ENCODE measurements at regions not wholly inside any gene's neighbourhood (a gene's known extent, or its start where the extent isn't known, plus 50 kb on each side); places are given as distances from the start of the nearest gene placed in this dataset.

GRCh38 chr16:80912651-80913050 is 94.0 kb downstream of the CMC2 start:
- TF ChIP-seq ATF2 (CRISPR knock-in tag; IDR thresholded peaks at IDR 0.05; ENCODE audit: borderline replicate concordance, low read depth): no peak
- TF ChIP-seq ATF1 (CRISPR knock-in tag; IDR thresholded peaks at IDR 0.05): no peak
- no peak for TF ChIP-seq ZNF263 (CRISPR knock-in tag; IDR thresholded peaks at IDR 0.05; ENCODE audit: low read depth)
- TF ChIP-seq ZNF512 (CRISPR knock-in tag; IDR thresholded peaks at IDR 0.05; ENCODE audit: borderline replicate concordance): no peak
- TF ChIP-seq, protein P1, sequence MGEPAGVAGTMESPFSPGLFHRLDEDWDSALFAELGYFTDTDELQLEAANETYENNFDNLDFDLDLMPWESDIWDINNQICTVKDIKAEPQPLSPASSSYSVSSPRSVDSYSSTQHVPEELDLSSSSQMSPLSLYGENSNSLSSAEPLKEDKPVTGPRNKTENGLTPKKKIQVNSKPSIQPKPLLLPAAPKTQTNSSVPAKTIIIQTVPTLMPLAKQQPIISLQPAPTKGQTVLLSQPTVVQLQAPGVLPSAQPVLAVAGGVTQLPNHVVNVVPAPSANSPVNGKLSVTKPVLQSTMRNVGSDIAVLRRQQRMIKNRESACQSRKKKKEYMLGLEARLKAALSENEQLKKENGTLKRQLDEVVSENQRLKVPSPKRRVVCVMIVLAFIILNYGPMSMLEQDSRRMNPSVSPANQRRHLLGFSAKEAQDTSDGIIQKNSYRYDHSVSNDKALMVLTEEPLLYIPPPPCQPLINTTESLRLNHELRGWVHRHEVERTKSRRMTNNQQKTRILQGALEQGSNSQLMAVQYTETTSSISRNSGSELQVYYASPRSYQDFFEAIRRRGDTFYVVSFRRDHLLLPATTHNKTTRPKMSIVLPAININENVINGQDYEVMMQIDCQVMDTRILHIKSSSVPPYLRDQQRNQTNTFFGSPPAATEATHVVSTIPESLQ (CRISPR knock-in tag; IDR thresholded peaks at IDR 0.05): no peak
- TF ChIP-seq CREM (CRISPR knock-in tag; IDR thresholded peaks at IDR 0.05): no peak
- TF ChIP-seq, protein P2, sequence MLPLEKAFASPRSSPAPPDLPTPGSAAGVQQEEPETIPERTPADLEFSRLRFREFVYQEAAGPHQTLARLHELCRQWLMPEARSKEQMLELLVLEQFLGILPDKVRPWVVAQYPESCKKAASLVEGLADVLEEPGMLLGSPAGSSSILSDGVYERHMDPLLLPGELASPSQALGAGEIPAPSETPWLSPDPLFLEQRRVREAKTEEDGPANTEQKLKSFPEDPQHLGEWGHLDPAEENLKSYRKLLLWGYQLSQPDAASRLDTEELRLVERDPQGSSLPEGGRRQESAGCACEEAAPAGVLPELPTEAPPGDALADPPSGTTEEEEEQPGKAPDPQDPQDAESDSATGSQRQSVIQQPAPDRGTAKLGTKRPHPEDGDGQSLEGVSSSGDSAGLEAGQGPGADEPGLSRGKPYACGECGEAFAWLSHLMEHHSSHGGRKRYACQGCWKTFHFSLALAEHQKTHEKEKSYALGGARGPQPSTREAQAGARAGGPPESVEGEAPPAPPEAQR (CRISPR knock-in tag; IDR thresholded peaks at IDR 0.05): no peak
- TF ChIP-seq, protein P3, sequence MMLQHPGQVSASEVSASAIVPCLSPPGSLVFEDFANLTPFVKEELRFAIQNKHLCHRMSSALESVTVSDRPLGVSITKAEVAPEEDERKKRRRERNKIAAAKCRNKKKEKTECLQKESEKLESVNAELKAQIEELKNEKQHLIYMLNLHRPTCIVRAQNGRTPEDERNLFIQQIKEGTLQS (CRISPR knock-in tag; conservative IDR thresholded peaks at IDR 0.05): no peak
- TF ChIP-seq E2F5 (CRISPR knock-in tag; IDR thresholded peaks at IDR 0.05): no peak
- TF ChIP-seq ZNF219 (CRISPR knock-in tag; IDR thresholded peaks at IDR 0.05; ENCODE audit: borderline replicate concordance): no peak
- no peak for TF ChIP-seq ZNF416 (CRISPR knock-in tag; IDR thresholded peaks at IDR 0.05)
- no peak for TF ChIP-seq USF1 (CRISPR knock-in tag; IDR thresholded peaks at IDR 0.05)
- no peak for TF ChIP-seq ZNF671 (CRISPR knock-in tag; IDR thresholded peaks at IDR 0.05)
- TF ChIP-seq PRRX2 (CRISPR knock-in tag; IDR thresholded peaks at IDR 0.05): no peak
- TF ChIP-seq ZNF425 (CRISPR knock-in tag; conservative IDR thresholded peaks at IDR 0.05): no peak
- TF ChIP-seq ZNF121 (CRISPR knock-in tag; IDR thresholded peaks at IDR 0.05): no peak
- no peak overlapping the region for H3K4me3 Mint-ChIP-seq
- 0 out of 2 replicates have a peak, but pooled peaks cover 3% of the 10 kb centered on the region for H3K36me3 Mint-ChIP-seq
- ChIA-PET CTCF (no interaction called here), POLR2A (no interaction called here)
- no peaks in the 10 kb centered on the region for H3K27me3 Mint-ChIP-seq (ENCODE audit: low read depth)
- H3K27ac Mint-ChIP-seq: no peak overlapping the region
- H3K4me1 Mint-ChIP-seq: peaks cover 3% of the 10 kb centered on the region
- peaks cover 30% of the 10 kb centered on the region for H3K9me3 Mint-ChIP-seq
- no peak for DNase-seq (ENCODE audit: low spot score)
- ATAC-seq: no peak

Measured in WTC11 (cell line).